ENCODE measurements at regions not wholly inside any gene's neighbourhood (a gene's known extent, or its start where the extent isn't known, plus 50 kb on each side); places are given as distances from the start of the nearest gene placed in this dataset.

- Histone ChIP-seq H3K9me3 (ENCODE audit: control insufficient read depth in 1 of 2, insufficient read depth in 1 of 2, low read depth in 1 of 2, low read length in 2 of 2) (no peaks in the 10 kb centered on the region), H3K27me3 (ENCODE audit: insufficient read depth, low read length) (no peaks in the 10 kb centered on the region), H3K4me1 (ENCODE audit: control insufficient read depth in 1 of 2, insufficient read depth in 2 of 2, low read length in 2 of 2) (no peaks in the 10 kb centered on the region), H3K79me2 (ENCODE audit: insufficient read depth, low read length) (no peaks in the 10 kb centered on the region), H3K27ac (ENCODE audit: low read depth, low read length) (no peak overlapping the region), H3K4me2 (ENCODE audit: low read length) (no peak overlapping the region), H3K36me3 (ENCODE audit: control insufficient read depth in 1 of 2, insufficient read depth in 2 of 2, low read length in 2 of 2) (no peaks in the 10 kb centered on the region), H3K4me3 (replicated peaks in 1 of 2; ENCODE audit: low read depth in 1 of 2, low read length in 2 of 2) (no peak overlapping the region), H4K20me1 (ENCODE audit: insufficient read depth) (no peaks in the 10 kb centered on the region), H3K9ac (ENCODE audit: low read length) (no peak overlapping the region), H2AFZ (ENCODE audit: low read depth, low read length, poor library complexity, severe bottlenecking) (no peak overlapping the region), H3K9me2 (ENCODE audit: insufficient read depth) (no peaks in the 10 kb centered on the region)
- ChIA-PET RAD21 (ENCODE audit: low non-redundant PET in 1 of 2, low total read pairs in 2 of 2, uncharacterized antibody in 2 of 2, unreplicated experiment in 2 of 2) (no interaction called here), POLR2A (no interaction called here), CTCF (no interaction called here)
- BruUV-seq (replicated peaks), result no TSS peak
- TF ChIP-seq SRF (IDR thresholded peaks at IDR 0.05; ENCODE audit: low read depth) (no peak), CBX3 (IDR thresholded peaks at IDR 0.05; ENCODE audit: low read depth) (no peak), CTCF (IDR thresholded peaks at IDR 0.05 in 2 of 3, conservative IDR thresholded peaks at IDR 0.05 in 1 of 3; ENCODE audit: borderline replicate concordance in 1 of 3, insufficient read depth in 1 of 3, low read depth in 2 of 3, low read length in 2 of 3) (no peak), EZH2 (IDR thresholded peaks at IDR 0.05) (no peak), ZFX (IDR thresholded peaks at IDR 0.05) (no peak), ATF3 (IDR thresholded peaks at IDR 0.05) (no peak), REST (IDR thresholded peaks at IDR 0.05; ENCODE audit: low read depth) (no peak), EZH2phosphoT487 (IDR thresholded peaks at IDR 0.05; ENCODE audit: borderline replicate concordance) (no peak), SIN3A (IDR thresholded peaks at IDR 0.05; ENCODE audit: low read depth) (no peak)
- DNase-seq (ENCODE audit: low read depth, low spot score), result no peak
- intact Hi-C loops (cut with micrococcal nuclease), result no loop called here
- no peak for ATAC-seq
Measured at GRCh38 chr7:82677493-82677892, 233.9 kb upstream of the CACNA2D1 start.
